WERI-Rb-1 (cell line): ENCODE measurements at regions not wholly inside any gene's neighbourhood (a gene's known extent, or its start where the extent isn't known, plus 50 kb on each side); places are given as distances from the start of the nearest gene placed in this dataset.

ENCODE experiments used
- DNase-seq: peaks from one replicate; pipeline ENCODE4 v3.0.0-alpha.2; 2020
- H3K27ac ChIP-seq: fragments of 250-450 bp; sonication (Bioruptor Pico); 2 replicates; pipeline ENCODE4 v1.5.1; 2020; ENCODE audit warnings: mild to moderate bottlenecking, moderate library complexity
- H3K27me3 ChIP-seq: fragments of 250-450 bp; sonication (Bioruptor Pico); 2 replicates; pipeline ENCODE4 v1.5.1; 2021; ENCODE audit warnings: mild to moderate bottlenecking, low read depth, moderate library complexity; ENCODE audit not compliant: insufficient read depth, severe bottlenecking
- H3K36me3 ChIP-seq: fragments of 250-450 bp; sonication (Bioruptor Pico); 2 replicates; pipeline ENCODE4 v1.5.1; 2020; ENCODE audit warnings: mild to moderate bottlenecking, moderate library complexity
- H3K4me3 ChIP-seq: 2 replicates; pipeline ENCODE4 v1.5.1; 2011; ENCODE audit warnings: low read depth, mild to moderate bottlenecking, control low read depth, low read length
- H3K9me3 ChIP-seq: fragments of 250-450 bp; sonication (Bioruptor Pico); 2 replicates; pipeline ENCODE4 v1.5.1; 2021; ENCODE audit warnings: mild to moderate bottlenecking, moderate library complexity; ENCODE audit not compliant: severe bottlenecking
- TF ChIP-seq, protein P1 (sequence below): IDR thresholded peaks from 2 replicates; pipeline ENCODE4 v1.5.1; 2011; ENCODE audit warnings: low read depth, mild to moderate bottlenecking, control low read depth, inconsistent platforms, low read length

DNA sequence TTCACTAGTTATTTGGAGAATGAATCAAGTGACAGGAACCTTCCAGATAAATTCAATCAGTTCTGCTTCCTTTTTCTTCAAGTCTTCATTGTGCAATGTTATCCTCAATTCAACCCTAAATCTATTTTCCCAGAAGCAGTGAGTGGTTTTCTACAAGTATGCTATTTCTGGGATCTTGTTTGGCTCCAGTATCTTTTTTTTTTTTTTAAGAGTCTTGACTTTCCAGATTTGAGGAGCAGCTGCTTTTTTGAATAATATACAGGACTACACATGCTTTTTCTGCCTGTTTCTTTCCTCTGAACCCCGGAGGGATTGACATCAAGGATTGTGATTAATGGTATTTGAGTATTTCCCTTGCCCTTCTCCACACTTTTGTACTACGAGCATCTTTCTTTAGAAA is 339.2 kb upstream of the JAG1 start:
- TF ChIP-seq, protein P1, sequence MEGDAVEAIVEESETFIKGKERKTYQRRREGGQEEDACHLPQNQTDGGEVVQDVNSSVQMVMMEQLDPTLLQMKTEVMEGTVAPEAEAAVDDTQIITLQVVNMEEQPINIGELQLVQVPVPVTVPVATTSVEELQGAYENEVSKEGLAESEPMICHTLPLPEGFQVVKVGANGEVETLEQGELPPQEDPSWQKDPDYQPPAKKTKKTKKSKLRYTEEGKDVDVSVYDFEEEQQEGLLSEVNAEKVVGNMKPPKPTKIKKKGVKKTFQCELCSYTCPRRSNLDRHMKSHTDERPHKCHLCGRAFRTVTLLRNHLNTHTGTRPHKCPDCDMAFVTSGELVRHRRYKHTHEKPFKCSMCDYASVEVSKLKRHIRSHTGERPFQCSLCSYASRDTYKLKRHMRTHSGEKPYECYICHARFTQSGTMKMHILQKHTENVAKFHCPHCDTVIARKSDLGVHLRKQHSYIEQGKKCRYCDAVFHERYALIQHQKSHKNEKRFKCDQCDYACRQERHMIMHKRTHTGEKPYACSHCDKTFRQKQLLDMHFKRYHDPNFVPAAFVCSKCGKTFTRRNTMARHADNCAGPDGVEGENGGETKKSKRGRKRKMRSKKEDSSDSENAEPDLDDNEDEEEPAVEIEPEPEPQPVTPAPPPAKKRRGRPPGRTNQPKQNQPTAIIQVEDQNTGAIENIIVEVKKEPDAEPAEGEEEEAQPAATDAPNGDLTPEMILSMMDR: no peak
- no peaks in the 10 kb centered on the region for H3K27me3 ChIP-seq
- no peak for DNase-seq
- no peak overlapping the region for H3K27ac ChIP-seq
- H3K9me3 ChIP-seq: no peaks in the 10 kb centered on the region
- H3K36me3 ChIP-seq: no peaks in the 10 kb centered on the region
- no peak overlapping the region for H3K4me3 ChIP-seq

DNA sequence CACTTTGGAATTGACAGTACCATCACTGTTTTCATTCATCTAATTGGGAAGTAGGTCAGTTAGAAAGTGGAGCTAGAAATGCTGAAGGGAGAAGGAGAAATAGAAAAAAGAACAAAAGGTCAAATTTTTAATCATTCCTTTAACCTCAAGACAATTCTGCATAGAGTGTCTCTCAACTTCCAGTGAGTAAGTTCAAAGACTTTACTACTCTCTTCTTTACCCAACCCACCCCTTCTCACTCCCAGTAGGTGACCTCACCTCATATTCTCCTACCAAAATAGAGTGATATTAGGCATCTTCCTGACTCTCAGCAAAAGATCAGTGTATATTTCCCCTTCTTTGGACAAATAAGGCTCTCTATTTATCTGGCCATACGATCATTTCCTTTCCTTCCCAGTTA is 340.0 kb upstream of the JAG1 start:
- H3K27me3 ChIP-seq: no peaks in the 10 kb centered on the region
- no peaks in the 10 kb centered on the region for H3K36me3 ChIP-seq
- TF ChIP-seq, protein P1: no peak
- no peak overlapping the region for H3K27ac ChIP-seq
- H3K4me3 ChIP-seq: no peak overlapping the region
- no peaks in the 10 kb centered on the region for H3K9me3 ChIP-seq
- no peak for DNase-seq

- no peaks in the 10 kb centered on the region for H3K9me3 ChIP-seq
These were observed 341.6 kb upstream of the JAG1 start for GRCh38 chr20:11015440-11015839.

GRCh38 chr20:11017446-11017845 is 343.6 kb upstream of the JAG1 start:
- no peak overlapping the region for H3K27ac ChIP-seq

More at GRCh38 chr20:11015440-11015839, 341.6 kb upstream of the JAG1 start:
- no peak overlapping the region for H3K27ac ChIP-seq
- TF ChIP-seq, protein P1: no peak
- H3K27me3 ChIP-seq: no peaks in the 10 kb centered on the region
- H3K4me3 ChIP-seq: no peak overlapping the region
- DNase-seq: no peak
- no peaks in the 10 kb centered on the region for H3K36me3 ChIP-seq

GRCh38 chr20:11018668-11019170 is 344.9 kb upstream of the JAG1 start:
- no peaks in the 10 kb centered on the region for H3K36me3 ChIP-seq
- H3K9me3 ChIP-seq: no peaks in the 10 kb centered on the region
- DNase-seq: no peak
- H3K4me3 ChIP-seq: no peak overlapping the region
- TF ChIP-seq, protein P1: no peak
- no peak overlapping the region for H3K27ac ChIP-seq
- no peaks in the 10 kb centered on the region for H3K27me3 ChIP-seq

More at GRCh38 chr20:11017446-11017845, 343.6 kb upstream of the JAG1 start:
- DNase-seq: no peak
- TF ChIP-seq, protein P1: no peak
- Histone ChIP-seq H3K27me3 (no peaks in the 10 kb centered on the region), H3K4me3 (no peak overlapping the region), H3K9me3 (no peaks in the 10 kb centered on the region), H3K36me3 (no peaks in the 10 kb centered on the region)

- no peak overlapping the region for H3K27ac ChIP-seq
- H3K9me3 ChIP-seq: no peaks in the 10 kb centered on the region
- no peak for DNase-seq
- no peak overlapping the region for H3K4me3 ChIP-seq
- TF ChIP-seq, protein P1: no peak
- H3K36me3 ChIP-seq: no peaks in the 10 kb centered on the region
- no peaks in the 10 kb centered on the region for H3K27me3 ChIP-seq
These were observed 346.9 kb upstream of the JAG1 start for GRCh38 chr20:11020712-11021111.
